GM23248 (cell line): ENCODE measurements at regions not wholly inside any gene's neighbourhood (a gene's known extent, or its start where the extent isn't known, plus 50 kb on each side); places are given as distances from the start of the nearest gene placed in this dataset.

ENCODE experiments used
- DNase-seq: peaks from one replicate; pipeline ENCODE4 v3.0.0-alpha.2; 2015
- H2AFZ ChIP-seq: fragments of 200-600 bp; sonication (generic); 2 replicates; pipeline ENCODE4 v1.6.1; 2016; ENCODE audit warnings: antibody characterized with exemption
- H3F3A ChIP-seq: fragments of 200-600 bp; sonication (generic); 2 replicates; pipeline ENCODE4 v1.6.1; 2016; ENCODE audit warnings: mild to moderate bottlenecking, antibody characterized with exemption, mixed run types; ENCODE audit not compliant: insufficient read depth
- H3K27ac ChIP-seq: fragments of 200-600 bp; sonication (generic); 2 replicates; pipeline ENCODE4 v1.5.1; 2016; ENCODE audit warnings: mild to moderate bottlenecking
- H3K27me3 ChIP-seq: fragments of 200-600 bp; sonication (generic); replicated peaks from 2 replicates; pipeline ENCODE4 v1.6.1; 2016; ENCODE audit warnings: mild to moderate bottlenecking; ENCODE audit not compliant: insufficient read depth
- H3K36me3 ChIP-seq: fragments of 200-600 bp; sonication (generic); 2 replicates; pipeline ENCODE4 v1.6.1; 2016; ENCODE audit warnings: low read depth, mild to moderate bottlenecking
- H3K4me1 ChIP-seq: fragments of 200-600 bp; sonication (generic); 2 replicates; pipeline ENCODE4 v1.6.1; 2016; ENCODE audit warnings: mild to moderate bottlenecking; ENCODE audit not compliant: insufficient read depth
- H3K4me2 ChIP-seq: fragments of 200-600 bp; sonication (generic); one replicate; pipeline ENCODE4 v1.6.1; 2016; ENCODE audit warnings: mild to moderate bottlenecking; ENCODE audit not compliant: unreplicated experiment
- H3K4me3 ChIP-seq: fragments of 200-600 bp; sonication (generic); 2 replicates; pipeline ENCODE4 v1.5.1; 2016; ENCODE audit warnings: mild to moderate bottlenecking
- H3K79me2 ChIP-seq: fragments of 200-600 bp; sonication (generic); 2 replicates; pipeline ENCODE4 v1.6.1; 2016; ENCODE audit warnings: mild to moderate bottlenecking; ENCODE audit not compliant: insufficient read depth
- H3K9ac ChIP-seq: fragments of 200-600 bp; sonication (generic); 2 replicates; pipeline ENCODE4 v1.6.1; 2016; ENCODE audit warnings: mild to moderate bottlenecking
- H3K9me2 ChIP-seq: fragments of 200-600 bp; sonication (generic); 2 replicates; pipeline ENCODE4 v1.6.1; 2016; ENCODE audit warnings: mixed run types, mild to moderate bottlenecking, moderate library complexity; ENCODE audit not compliant: insufficient read depth
- H3K9me3 ChIP-seq: fragments of 200-600 bp; sonication (generic); one replicate; pipeline ENCODE4 v1.6.1; 2017; ENCODE audit warnings: low read depth
- H4K20me1 ChIP-seq: fragments of 200-600 bp; sonication (generic); 2 replicates; pipeline ENCODE4 v1.6.0; 2016; ENCODE audit not compliant: insufficient read depth
- EZH2 ChIP-seq: fragments of 200-600 bp; sonication (generic); IDR thresholded peaks from 2 replicates; pipeline ENCODE4 v1.6.1; 2018; ENCODE audit warnings: antibody characterized with exemption, mild to moderate bottlenecking; ENCODE audit not compliant: insufficient read depth, poor library complexity, severe bottlenecking
- EZH2phosphoT487 ChIP-seq: fragments of 200-600 bp; sonication (generic); IDR thresholded peaks from 2 replicates; pipeline ENCODE4 v1.6.1; 2018; ENCODE audit warnings: antibody characterized with exemption, moderate library complexity, mild to moderate bottlenecking, low read depth; ENCODE audit not compliant: insufficient read depth
- WGBS, 2 experiments: methylation state at CpG; one replicate each; pipeline ENCODE4 v1.1.6; 2015 to 2017; ENCODE audit warnings: low lambda C conversion rate in 2 of 2, low coverage in 1 of 2; ENCODE audit errors: missing lambda C conversion rate in 2 of 2; 5-methylcytosine and 5-hydroxymethylcytosine counted together
- in situ Hi-C: fragments of 300-500 bp; cut with MboI; formaldehyde crosslinking; loops from 2 replicates; pipeline ENCODE4 v1.15.0; 2020

DNA sequence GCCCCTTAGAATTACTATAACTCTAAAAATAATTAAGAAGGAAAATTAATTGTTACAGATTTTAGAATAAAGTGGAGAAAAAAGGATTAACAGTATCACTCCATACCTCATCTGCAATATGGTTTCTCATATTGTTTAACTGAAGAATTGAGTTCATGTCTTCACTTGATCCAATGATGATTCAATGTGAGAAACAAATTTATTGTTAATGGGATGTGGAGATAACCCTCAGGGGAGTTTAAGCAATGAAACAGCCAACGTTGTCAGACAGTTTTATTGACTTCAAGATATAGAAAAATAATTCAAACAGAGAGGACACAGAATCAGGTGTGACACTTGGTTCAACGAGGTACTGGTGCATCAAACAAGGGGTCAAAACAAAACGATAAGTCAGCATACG is 665.2 kb upstream of the ACO1 start:
- Histone ChIP-seq H3K9me3 (no peaks in the 10 kb centered on the region), H3K4me3 (no peak overlapping the region), H3K27me3 (no peaks in the 10 kb centered on the region), H3K9ac (no peak overlapping the region), H3K36me3 (no peaks in the 10 kb centered on the region), H3K4me1 (no peaks in the 10 kb centered on the region), H2AFZ (no peak overlapping the region), H4K20me1 (no peaks in the 10 kb centered on the region), H3K9me2 (no peaks in the 10 kb centered on the region), H3K4me2 (no peak overlapping the region), H3K27ac (no peak overlapping the region), H3F3A (no peaks in the 10 kb centered on the region), H3K79me2 (no peaks in the 10 kb centered on the region)
- in situ Hi-C loops, result no loop called here
- DNase-seq, result no peak
- TF ChIP-seq EZH2, result no peak
- no peak for TF ChIP-seq EZH2phosphoT487
- 21 to 26% methylated on average over 4 of the region's 4 CpGs for WGBS, 2 experiments

- Histone ChIP-seq H3K9ac (no peak overlapping the region), H3K27ac (no peak overlapping the region), H3K79me2 (no peaks in the 10 kb centered on the region), H3K9me2 (no peaks in the 10 kb centered on the region), H3K27me3 (no peaks in the 10 kb centered on the region), H3K36me3 (no peaks in the 10 kb centered on the region), H3K4me2 (no peak overlapping the region), H3K9me3 (no peaks in the 10 kb centered on the region), H4K20me1 (no peaks in the 10 kb centered on the region), H2AFZ (no peak overlapping the region), H3K4me1 (no peaks in the 10 kb centered on the region), H3K4me3 (no peak overlapping the region), H3F3A (no peaks in the 10 kb centered on the region)
- no peak for TF ChIP-seq EZH2
- no peak for TF ChIP-seq EZH2phosphoT487
- in situ Hi-C loops, result no loop called here
- DNase-seq, result no peak
- 29 to 47% methylated on average over 6 of the region's 6 CpGs for WGBS, 2 experiments
These were observed 654.0 kb upstream of the ACO1 start for GRCh38 chr9:31730398-31730797.

GRCh38 chr9:31733166-31733565 is 651.3 kb upstream of the ACO1 start:
- H4K20me1 ChIP-seq, result no peaks in the 10 kb centered on the region
- H3K27me3 ChIP-seq, result no peaks in the 10 kb centered on the region
- H3K36me3 ChIP-seq, result no peaks in the 10 kb centered on the region
- no peak overlapping the region for H3K4me3 ChIP-seq
- TF ChIP-seq EZH2phosphoT487, result no peak
- TF ChIP-seq EZH2, result no peak
- no peaks in the 10 kb centered on the region for H3K9me3 ChIP-seq
- no peaks in the 10 kb centered on the region for H3F3A ChIP-seq
- H3K4me2 ChIP-seq, result no peak overlapping the region
- H3K4me1 ChIP-seq, result no peaks in the 10 kb centered on the region
- in situ Hi-C loops, result no loop called here
- H3K27ac ChIP-seq, result no peak overlapping the region
- H3K79me2 ChIP-seq, result no peaks in the 10 kb centered on the region
- WGBS, 2 experiments, result 4% methylated on average over 3 of the region's 3 CpGs
- DNase-seq, result no peak
- H3K9ac ChIP-seq, result no peak overlapping the region
- H3K9me2 ChIP-seq, result no peaks in the 10 kb centered on the region
- H2AFZ ChIP-seq, result no peak overlapping the region

DNA sequence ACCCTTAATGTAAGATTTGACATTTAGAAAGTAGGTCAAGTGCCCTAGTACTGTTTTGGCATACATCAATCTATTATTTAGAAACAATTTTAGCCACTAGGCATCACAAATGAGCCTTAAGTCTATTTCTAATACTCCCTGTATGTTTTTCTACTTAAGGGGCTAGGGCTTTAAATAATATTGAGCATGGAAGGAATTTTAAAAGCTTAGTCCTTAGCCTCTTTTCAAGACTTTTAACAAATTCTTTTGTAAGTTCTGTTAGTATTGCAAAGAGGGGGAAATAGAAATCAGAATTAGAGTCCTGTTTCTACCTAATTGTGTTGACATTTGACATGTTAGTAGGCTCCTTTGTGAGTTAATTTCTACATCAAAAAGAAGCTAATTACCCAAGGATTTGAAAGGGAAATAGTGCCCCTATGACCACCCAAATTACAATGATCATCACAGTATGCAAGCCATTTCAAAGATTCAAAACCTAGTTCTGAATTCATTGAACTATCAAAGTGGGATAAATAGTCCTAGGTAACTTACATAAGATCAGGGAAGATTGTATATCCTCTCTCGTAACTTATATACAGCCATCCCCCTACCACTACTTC is 647.8 kb upstream of the ACO1 start:
- no peaks in the 10 kb centered on the region for H3F3A ChIP-seq
- H3K9me3 ChIP-seq, result no peaks in the 10 kb centered on the region
- H3K36me3 ChIP-seq, result no peaks in the 10 kb centered on the region
- no peaks in the 10 kb centered on the region for H3K27me3 ChIP-seq
- in situ Hi-C loops, result no loop called here
- no peak overlapping the region for H2AFZ ChIP-seq
- no peaks in the 10 kb centered on the region for H3K79me2 ChIP-seq
- H3K27ac ChIP-seq, result no peak overlapping the region
- no peaks in the 10 kb centered on the region for H3K4me1 ChIP-seq
- no peaks in the 10 kb centered on the region for H4K20me1 ChIP-seq
- TF ChIP-seq EZH2phosphoT487 (no peak), EZH2 (no peak)
- DNase-seq, result no peak
- no peak overlapping the region for H3K4me2 ChIP-seq
- H3K9me2 ChIP-seq, result no peaks in the 10 kb centered on the region
- no peak overlapping the region for H3K4me3 ChIP-seq
- no peak overlapping the region for H3K9ac ChIP-seq
- WGBS, 2 experiments, result 55 to 73% methylated on average over 1 of the region's 1 CpG

DNA sequence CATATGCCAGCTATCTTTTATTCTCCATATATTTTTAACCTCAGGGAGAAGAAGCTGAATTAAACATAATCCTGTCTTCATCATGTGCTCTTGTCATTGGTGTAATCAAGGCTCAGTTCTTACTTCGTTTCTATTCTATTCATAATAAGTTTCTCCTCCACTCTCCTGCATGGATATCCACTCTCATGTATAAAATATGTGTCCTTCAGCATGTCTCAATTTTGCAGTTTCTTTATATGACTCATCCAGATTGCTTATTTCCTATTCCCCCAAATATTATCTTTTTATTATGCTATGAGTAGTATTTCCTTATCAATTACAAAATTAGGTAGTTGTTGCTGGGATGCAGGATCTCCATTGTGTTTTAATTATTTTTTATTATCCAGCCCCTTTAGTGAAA is 643.7 kb upstream of the ACO1 start:
- no peak for TF ChIP-seq EZH2phosphoT487
- TF ChIP-seq EZH2, result no peak
- H3K79me2 ChIP-seq, result no peaks in the 10 kb centered on the region
- no peaks in the 10 kb centered on the region for H3K36me3 ChIP-seq
- H3K9me3 ChIP-seq, result no peaks in the 10 kb centered on the region
- H2AFZ ChIP-seq, result no peak overlapping the region
- DNase-seq, result no peak
- H3K9ac ChIP-seq, result no peak overlapping the region
- no peaks in the 10 kb centered on the region for H3K4me1 ChIP-seq
- in situ Hi-C loops, result no loop called here
- no peak overlapping the region for H3K4me3 ChIP-seq
- H3F3A ChIP-seq, result no peaks in the 10 kb centered on the region
- no peaks in the 10 kb centered on the region for H3K27me3 ChIP-seq
- no peak overlapping the region for H3K27ac ChIP-seq
- no peaks in the 10 kb centered on the region for H4K20me1 ChIP-seq
- no peak overlapping the region for H3K4me2 ChIP-seq
- H3K9me2 ChIP-seq, result no peaks in the 10 kb centered on the region
- 5 to 14% methylated on average over 1 of the region's 1 CpG for WGBS, 2 experiments
